Activated CD4-positive, alpha-beta T cell treated with anti-CD3 and anti-CD28 coated beads, Interleukin-2, Interleukin-4, amounts not matched to agents 100 ng/mL and 50 ng/mL, durations not matched to agents 16 hours and 8 hours (primary cell): ENCODE measurements at regions not wholly inside any gene's neighbourhood (a gene's known extent, or its start where the extent isn't known, plus 50 kb on each side); places are given as distances from the start of the nearest gene placed in this dataset.

Source experiments
- DNase-seq: peaks from one replicate; pipeline ENCODE4 v3.0.0-alpha.2; 2020; ENCODE audit warnings: low spot score

DNA sequence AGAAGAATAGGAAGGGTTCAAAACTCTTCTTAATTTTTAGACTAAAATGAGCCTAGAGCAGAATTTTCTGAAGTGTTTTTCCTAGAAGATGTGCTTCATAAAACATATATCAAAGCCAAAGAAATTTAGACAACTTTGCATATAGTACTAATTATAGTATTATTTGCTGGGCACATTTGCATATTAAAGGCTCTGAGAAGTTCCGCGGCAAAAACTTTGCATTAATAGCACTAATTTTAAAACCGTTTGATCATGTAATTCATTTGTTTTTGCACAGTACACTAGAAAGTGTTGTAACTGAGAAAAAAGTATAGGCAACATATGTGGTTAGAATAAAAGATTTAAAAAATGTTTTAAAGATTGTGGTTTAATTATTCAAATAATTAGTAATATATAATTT is 412.0 kb upstream of the NR2F2 start:
- no peak for DNase-seq

DNA sequence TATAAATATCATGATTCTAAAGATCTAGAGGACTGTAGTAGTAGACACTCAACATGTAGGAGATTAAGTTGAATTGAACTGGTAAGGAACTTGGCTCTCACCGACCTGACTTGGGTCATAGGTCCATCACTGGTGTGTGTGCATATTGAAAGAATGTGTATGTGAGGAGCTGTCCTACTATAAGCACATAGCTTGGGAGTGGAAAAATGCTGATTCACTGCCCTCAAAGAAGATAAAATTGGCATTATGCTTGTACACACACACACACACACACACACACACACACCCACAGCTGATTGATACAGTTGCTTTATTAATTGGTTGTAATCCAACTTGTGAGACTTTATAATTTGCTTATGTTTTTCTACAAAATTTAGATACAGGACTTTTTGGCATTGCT is 411.0 kb upstream of the NR2F2 start:
- no peak for DNase-seq

DNA sequence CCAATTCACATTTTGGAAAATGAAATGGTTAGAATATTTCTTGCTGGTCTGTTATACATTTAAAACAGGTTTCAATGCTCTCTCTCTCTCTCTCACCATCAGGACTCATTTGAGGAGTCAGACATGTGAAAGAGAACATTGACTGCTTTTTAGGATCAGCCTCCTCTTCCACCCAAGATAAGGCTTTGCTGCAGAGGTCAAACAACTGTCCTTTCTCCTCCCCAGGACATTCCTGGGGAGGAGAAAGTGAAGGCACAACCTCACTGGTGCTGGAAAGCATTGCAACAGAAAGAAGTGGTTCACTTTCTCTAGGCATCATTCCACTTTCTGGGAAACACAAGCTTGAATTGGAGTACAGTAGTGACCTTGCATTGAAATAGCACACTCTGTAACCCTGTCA is 409.1 kb upstream of the NR2F2 start:
- DNase-seq, result no peak

DNA sequence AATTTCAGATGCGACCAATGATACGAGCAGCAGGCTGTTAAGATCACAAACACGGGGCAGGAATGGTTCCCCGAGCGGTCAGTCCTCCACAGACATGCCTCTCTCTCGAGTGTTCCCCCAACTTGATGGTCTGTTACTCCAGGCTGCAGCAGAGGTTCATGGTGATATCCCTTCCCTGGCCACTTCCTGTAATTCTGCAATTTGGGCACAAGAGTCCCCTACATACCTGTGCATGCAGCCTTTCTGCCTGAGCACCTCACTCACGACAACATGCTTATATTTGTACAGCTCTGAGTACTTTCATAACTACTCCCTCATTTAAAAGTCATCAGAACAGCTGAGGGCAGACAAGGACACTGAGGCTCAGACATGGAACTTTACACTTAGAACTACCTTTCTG is 408.1 kb upstream of the NR2F2 start:
- no peak for DNase-seq

DNA sequence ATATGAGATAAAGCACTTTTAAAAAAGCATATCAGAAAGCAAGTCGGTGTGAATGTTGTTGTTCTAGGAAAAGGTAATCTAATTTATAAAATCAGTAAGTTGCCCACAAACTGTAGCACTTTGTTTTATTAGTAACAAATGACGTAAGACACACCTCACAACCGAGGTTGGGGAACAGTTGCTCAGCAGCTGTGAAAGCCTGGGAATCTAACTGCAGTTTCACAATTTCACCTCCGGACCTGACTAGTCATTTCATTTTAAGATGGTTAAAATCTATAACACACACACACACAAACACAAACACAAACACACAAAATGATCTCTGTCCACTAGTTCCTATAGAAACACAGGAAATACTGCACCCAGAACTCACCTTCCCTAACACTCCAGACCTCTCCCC is 406.7 kb upstream of the NR2F2 start:
- no peak for DNase-seq

DNA sequence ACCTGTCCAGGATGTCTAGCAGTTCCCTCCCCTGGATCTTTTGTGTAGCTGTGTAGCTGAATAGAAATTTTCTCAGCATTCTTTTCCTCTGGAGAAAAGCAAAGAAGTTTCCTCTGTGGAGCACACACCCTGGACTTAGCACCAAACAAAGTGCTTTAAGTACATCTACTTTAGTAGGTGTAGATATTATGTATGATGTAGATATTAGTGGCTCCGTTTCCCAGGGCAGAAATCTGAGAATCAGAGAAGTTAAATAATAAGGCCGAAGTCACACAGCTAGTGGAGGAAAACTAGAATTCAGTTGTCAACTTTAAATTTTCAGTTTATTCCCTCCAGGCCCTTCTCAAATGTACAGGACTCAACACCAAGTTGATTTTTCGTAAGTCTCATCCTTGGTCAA is 401.7 kb upstream of the NR2F2 start:
- DNase-seq, result no peak

DNA sequence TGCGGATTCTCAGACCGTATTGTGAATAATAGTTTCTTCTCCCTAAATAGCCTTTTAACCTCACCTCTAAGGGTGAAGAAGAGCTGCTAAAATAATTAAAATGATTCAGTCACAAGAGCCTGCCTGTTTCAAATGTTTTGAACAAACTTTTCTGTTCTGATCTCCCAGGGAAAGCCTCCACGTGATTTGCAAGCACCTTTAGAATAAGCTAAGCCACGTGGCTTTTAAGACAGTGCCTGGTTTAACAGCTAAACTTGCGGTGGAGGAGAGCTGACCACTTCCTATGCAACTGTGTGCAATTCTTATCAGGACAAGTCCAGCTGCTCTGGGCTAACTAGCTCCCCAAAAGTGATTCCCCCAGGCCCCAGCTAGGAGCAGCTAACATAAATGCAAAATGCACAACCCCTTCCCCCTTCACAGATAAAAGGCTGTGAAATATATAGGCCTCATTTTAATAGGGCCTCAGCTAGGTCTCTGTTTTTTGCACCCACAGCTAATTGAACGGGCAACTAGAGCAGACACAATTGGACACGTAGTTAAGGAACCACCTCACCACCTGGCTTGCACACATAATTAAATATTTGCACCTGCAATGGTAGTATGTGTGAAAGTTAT is 401.2 kb upstream of the NR2F2 start:
- peak; percentile 0 for DNase-seq

DNA sequence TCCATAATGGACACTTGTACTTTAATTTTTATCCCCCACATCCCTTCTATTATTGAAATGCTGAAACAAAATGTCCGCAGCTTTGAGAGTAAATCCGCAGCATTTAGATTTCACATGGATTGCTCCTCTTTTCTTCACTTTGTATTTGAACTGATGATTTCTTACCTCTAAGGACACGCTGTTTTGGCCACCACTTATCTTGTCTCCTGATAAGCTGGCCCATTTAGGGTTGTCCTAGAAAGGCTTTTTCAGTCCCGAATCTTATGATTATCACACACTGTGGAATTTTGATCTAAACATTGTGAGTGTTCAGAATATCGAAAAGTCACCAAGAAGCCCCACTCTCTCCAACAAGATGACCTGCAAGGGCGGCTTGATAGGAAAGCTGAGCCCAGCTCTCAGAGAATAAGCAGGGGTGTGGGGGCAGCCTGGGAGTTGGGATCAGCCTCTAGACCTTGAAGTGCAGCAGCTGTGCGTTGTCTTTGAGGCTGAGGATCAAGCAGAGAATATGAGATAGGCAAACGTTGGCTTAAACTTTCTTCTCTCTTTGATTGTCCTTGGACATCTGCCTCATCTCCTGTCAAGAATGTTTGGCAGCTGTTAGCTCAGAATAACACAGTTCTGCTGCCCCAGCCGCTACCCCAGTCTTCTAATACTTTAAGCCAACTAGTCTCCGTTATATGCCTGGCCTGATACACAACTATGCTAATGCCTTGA is 399.7 kb upstream of the NR2F2 start:
- no peak for DNase-seq

DNA sequence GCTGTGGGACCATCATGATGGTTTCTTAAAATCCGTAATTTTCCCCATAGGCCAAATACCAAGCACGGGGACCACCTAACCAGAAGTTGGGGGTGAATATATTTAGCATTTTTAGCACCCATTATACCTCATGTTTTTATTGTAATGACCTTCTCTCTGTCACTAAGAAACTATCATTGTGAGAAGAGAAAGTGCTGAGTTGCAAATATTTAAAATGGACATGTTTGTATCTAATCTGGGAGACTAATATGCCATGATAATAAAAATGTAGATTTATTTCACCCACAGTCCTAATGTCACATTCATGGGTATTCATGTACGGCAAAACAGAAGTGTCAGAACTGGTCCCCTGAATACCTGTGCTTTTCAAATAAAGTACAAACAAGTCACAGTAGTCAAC is 398.9 kb upstream of the NR2F2 start:
- no peak for DNase-seq

DNA sequence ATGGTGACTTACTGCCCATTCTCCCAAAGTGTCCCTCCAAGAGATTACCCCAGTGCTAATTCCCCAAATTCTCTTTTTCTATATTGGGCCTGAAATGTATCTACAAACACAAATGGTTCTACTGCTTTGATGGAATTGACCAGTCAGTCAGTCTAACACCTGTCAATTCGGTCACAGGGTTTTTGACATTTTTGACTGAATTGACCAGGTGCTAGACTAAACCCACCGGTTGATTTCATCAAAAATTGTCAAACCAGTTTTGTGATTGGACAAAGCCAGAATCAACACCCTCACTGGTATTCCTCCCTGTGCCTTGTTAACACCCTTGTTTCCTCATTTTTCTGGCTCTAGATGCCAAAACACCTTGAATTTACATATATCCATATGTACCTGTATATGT is 398.4 kb upstream of the NR2F2 start:
- DNase-seq, result no peak

DNA sequence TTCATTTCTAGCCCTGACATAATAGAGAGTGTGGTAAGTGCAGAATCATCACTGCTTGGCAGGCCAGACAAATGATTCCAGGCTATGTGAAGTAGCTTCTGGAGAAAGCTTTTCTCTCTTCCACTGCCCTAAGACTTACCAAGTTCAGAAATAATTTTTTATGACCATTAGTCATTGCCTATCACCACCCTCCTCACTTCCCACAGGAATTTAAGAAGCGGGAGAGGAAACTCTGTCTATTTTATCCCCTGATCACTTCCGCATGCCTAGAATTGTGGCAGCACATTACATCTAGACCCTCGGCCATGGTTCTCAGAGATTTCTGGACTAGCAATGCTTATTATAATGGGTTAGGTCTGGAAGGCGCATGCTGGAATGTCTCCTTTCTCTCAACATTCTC is 397.8 kb upstream of the NR2F2 start:
- DNase-seq, result no peak

DNA sequence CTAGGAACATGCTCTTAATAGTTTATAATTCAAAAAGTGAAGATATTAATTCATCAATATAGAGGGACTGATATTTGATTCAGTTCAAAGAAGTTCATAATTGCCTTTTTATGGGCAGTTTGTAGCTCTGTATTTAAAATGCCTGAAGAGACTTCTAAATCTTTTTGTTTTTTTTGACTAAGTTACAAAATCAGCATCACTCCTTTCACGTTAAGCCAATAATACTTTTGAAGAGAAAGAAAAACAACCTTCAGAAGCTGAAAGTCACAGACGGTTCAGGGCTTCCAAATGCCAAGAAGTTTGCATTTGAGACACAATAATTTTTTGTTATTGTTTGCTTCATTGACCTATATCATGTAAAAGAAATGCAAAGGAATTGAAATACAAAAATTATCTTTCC is 394.6 kb upstream of the NR2F2 start:
- no peak for DNase-seq

DNA sequence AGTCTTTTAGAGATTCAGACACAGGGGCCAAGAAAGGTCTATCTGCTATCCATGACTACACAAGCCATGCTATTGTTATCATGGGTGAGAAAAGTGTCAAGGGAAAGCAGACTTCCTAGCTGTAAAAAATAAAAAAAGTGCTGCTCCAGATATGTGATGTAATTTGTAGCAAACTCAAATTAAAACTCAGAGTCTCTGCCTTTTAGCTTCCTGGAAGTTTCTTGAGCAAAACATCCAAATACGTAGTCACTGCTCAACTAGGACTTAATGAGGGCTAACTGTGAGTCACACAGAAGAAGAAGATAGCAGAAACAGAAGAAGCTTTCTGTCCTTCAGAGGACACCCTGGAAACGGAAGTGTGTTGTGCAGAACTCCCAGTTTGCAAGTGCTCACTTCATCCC is 393.4 kb upstream of the NR2F2 start:
- DNase-seq, result no peak

DNA sequence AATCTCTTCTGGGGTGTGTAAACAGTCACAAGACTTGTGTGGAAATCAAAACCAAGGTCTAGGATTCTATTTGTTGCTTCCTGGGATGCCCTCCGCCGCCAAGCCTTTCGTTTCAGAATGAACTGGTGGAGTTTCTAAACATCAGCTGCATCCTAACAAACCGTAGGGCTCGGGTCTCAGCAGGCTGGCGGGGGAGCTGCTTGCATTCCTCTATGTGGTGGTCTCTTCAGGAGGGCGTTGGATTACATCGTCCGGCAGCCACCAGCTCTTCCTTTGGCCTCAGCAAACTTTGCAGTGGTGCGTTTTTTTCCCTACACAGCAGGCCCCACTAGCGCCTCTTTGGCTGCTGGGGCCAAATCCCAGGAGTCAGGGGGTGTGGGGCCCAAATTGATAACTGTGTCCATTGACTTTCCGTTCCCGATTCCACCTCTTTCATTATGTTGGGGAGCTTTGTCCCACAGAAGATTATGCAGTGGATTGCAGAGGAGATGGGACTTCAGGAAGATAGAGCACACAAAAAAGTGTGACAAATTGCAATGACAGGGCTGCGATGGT is 390.0 kb upstream of the NR2F2 start:
- no peak for DNase-seq

DNA sequence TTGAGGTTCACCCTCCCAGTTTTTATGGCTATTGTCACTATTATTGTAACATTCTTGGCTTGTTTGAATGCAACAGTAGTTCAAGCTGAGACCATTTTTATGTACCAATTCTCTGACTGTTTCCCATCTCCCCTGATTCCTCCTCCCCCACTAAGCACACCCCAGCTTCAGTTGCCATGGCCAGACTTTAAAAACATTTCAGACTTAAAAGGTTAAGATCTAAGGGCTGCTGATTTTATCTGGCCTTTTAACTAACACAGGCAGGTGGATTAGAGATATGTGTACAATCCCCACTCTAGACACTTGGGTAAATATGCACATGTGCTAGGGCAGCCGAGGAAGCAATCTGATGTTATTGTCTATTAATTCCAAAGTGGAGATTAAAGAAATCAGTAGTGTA is 386.3 kb upstream of the NR2F2 start:
- DNase-seq, result no peak

DNA sequence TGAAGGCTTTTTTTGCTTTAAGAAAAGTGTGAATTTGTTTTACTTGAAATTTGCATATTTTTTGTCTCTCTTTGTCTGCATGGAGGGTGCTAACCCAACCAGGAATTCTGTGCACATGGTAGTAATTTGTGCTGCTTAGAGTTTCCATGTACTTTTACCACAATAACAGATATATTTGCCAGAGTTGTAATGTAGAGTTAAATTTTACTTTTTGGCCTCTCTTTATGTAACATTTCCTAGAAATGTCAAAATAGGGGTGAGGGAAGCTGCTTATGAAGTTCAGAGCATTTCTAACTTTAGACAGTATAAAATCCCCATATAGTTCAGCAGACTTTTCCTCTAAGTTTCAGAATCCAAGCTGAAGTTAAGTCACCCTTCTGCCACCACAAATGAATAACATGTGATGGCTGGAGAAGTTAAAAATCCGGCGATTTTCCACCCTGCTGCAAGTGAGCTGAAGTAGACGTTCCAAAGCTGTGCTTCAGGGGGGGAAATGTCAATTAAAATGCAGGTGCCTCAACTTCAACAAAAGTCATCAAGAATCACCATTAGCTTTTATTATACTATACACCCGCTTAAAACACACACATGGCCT is 385.7 kb upstream of the NR2F2 start:
- no peak for DNase-seq

DNA sequence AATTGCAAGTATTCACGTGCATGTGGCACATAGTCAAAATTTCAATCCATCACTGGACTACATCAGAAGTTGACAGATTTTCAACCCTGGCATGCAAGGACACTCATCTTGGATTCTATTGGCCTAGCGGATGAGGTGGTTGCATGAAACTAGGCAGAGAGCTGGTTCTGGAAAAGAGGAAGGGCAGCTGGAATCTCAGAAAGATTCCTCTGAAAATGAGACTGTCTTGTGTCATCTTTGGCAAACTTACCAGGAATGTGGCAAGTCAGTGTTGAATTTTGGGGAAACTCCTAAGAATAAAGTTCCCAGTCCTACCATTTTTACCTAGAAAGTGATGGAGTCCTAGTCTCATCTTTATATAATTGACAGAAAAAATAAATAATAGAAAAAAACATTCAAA is 384.3 kb upstream of the NR2F2 start:
- no peak for DNase-seq

DNA sequence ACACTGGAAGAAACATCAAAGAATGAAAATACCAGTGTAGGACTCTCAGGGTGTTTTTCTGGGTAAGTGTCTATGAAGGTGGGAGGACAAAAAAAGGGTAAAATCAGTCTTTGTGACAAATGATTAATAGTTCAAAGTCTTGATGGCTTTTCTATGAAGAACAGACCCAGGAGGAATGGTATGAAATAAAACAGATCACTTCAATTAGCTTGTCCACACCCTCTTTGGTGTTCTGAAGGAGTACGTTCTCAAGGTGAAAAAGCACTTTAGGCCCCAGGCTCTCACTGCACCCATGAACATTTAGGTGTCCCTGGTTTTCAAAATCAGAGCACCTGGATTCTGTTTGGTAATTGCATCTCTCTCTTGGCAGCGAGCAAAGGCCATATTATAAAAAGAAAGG is 383.6 kb upstream of the NR2F2 start:
- DNase-seq, result no peak

DNA sequence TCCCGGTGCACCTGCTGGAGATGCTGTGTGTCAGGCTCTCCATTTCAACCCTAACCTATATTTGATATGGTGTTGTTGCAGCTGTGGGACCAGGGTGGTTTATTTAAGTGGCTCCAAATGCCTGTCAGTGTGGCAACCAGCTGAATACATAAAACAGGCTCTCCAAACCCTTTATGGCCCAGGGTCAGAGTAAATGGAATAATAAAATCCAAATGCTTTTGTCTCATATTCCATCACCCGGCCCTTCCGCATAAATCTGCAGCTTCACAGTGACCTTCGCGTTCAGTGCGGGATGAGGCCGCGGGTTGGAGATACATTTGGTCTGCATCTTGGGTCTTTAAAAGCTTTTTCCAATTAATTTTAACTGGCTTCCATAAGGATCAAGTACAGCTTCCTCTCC is 382.1 kb upstream of the NR2F2 start:
- DNase-seq, result no peak

DNA sequence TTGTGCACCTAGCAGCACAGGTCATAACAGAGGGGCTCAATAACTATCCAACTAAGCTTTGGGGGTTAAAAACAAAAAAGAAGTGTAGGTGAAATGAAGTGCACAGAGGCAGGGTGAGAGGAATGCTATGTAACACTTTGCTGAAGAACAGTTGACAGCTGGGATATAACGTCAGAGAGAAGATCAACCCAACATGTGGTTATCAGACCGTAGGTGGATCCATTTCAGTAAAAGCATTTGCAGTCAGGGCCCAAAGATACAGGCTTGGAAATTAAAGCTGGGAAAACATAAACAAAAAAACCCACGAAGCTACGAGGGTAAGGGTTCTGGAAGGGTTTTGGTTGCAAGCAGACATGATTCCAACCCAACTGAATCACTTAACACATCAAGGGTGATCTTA is 377.5 kb upstream of the NR2F2 start:
- no peak for DNase-seq

DNA sequence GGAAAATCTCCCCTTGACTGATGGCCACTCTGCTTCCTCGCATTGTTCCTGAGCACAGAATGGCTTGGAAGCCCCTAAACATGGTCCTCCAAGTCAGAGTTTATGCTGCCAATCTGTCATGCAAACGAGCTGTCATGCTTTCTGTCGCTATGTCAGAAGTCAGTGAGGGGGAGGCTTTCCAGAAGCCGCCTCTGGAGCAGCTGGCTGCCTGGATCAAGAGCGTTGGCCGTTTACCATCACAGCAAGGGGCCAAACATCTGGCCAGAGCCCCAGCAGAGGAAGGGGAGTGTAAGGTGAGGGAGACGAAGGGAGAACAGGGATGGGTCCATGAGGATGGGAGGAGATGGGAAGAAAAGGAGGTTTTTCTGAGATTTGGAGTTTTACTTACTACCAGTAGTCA is 372.6 kb upstream of the NR2F2 start:
- DNase-seq, result no peak

DNA sequence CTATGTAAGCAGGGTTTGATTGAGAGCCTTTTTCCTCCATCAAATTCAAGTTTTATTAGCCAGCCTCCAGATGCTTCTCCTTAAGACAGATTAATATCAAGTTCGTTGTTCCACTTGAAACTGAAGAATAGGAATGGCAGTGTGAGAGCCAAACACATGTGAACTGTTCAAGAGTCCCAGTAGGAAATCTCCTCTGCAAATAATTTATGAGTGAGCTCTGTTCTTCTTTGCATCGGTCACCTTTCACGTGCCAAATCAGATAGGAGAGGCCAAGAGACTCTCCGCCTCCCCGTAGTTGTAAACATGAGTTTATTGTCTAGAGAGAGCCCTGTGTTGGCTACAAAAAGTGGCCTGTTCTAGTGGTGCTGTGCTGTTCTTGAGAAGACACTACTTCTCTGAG is 372.1 kb upstream of the NR2F2 start:
- DNase-seq, result no peak

DNA sequence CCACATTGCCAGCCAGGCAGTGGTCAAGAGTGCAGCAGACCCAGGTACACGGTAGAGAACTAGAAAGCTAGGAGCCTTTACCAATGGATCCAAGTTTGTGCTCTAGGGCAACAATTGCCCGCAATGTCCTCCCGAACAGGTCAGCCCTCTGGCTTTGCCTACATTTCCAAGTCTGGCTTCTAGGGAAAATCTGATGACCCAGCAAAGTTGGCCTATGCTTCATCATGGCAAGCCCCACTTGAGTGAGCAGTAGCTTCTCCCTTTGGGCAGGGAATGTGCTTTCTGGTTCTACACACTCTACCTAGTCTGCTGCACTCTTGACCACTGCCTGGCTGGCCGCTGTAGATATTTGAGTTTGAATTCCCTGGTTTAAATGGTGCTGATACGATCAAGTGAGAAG is 361.6 kb upstream of the NR2F2 start:
- DNase-seq, result no peak

DNA sequence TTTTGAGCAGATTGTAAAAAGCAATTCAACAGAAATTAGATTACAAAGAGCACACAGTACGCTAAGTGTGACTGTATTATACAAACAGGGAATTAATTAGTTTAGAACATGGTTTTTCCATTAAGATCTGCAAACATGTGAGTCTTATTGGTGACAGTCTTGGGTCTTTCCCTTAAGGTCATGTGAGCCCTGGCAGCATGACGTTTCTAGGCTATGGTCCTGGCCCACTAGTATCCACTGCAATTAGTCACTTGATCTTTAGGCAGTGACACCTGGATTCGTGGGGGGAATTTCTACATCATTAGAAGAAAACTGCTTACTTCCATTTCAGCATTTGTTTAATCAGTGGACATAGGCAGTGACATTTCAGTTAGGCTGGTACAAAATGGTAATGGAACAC is 360.2 kb upstream of the NR2F2 start:
- no peak for DNase-seq
